ENCODE measurements at regions not wholly inside any gene's neighbourhood (a gene's known extent, or its start where the extent isn't known, plus 50 kb on each side); places are given as distances from the start of the nearest gene placed in this dataset.
"Not testable (repeated sequence)": the region's sequence is repeated elsewhere in the genome, so short reads cannot be mapped to it uniquely, and the experiment has no call there.

DNA sequence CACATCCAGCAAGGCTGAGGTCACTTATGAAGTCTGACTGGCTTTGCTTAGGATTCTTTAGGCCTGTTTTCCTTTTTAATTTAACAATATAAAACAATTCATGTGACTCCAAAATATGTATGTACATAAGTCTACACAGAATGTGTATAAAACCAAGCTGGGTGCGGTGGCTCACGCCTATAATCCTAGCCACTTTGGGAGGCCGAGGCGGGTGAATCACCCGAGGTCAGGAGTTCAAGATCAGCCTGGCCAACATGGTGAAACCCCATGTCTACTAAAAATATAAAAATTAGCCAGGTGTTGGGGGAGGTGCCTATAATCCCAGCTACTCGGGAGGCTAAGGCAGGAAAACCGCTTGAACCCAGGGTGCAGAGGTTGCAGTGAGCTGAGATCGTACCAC lies 83.1 kb downstream of the SHANK2 start:
- Histone ChIP-seq H3K9me3 (no peaks in the 10 kb centered on the region), H3K27me3 (no peaks in the 10 kb centered on the region), H3K4me1 (no peaks in the 10 kb centered on the region), H3K27ac (no peak overlapping the region), H3K9ac (ENCODE audit: low read depth in 2 of 2, low read length in 2 of 2) (no peak overlapping the region), H3K4me3 (no peak overlapping the region), H3K36me3 (no peaks in the 10 kb centered on the region)
- no peak for TF ChIP-seq CTCF (IDR thresholded peaks at IDR 0.05)
- intact Hi-C loops (cut with DNase I), result no loop called here
- no peak for DNase-seq

DNA sequence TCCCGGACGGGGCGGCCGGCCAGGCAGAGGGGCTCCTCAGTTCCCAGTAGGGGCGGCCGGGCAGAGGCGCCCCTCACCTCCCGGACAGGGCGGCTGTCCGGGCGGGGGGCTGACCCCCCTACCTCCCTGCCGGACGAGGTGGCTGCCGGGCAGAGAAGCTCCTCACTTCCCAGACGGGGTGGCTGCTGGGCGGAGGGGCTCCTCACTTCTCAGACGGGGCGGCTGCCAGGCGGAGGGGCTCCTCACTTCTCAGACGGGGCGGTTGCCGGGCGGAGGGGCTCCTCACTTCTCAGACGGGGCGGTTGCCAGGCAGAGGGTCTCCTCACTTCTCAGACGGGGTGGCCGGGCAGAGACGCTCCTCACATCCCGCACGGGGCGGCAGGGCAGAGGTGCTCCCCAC lies 84.6 kb downstream of the SHANK2 start:
- H3K9ac ChIP-seq (ENCODE audit: low read depth in 2 of 2, low read length in 2 of 2); intact Hi-C loops (cut with DNase I); H3K4me3 ChIP-seq; H3K4me1 ChIP-seq; H3K27ac ChIP-seq; H3K27me3 ChIP-seq; H3K9me3 ChIP-seq; DNase-seq; H3K36me3 ChIP-seq: not testable (repeated sequence)

GRCh38 chr11:71165771-71166170 lies 86.6 kb downstream of the SHANK2 start:
- intact Hi-C loops (cut with DNase I), result no loop called here
- H3K9me3 ChIP-seq, result no peaks in the 10 kb centered on the region

DNA sequence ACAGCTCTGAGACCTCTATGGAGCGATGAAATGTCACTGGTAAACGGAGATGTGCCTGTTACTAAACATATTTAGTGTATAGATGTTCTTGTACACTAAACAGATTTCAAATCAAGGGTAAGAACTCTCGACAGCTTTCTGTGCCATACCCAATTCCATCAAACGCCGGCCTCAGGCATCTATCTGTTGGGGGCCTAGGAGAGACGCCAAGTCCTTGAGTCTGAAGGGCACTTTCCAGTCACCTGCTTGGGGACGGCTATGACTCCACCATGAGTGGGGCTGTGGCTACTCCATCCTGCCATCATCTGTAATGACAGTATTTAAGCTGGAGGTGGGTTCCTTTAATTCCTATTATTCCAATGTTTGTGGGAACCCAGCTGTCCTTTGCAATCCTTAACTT lies 87.8 kb downstream of the SHANK2 start:
- DNase-seq, result no peak
- Histone ChIP-seq H3K9me3 (no peaks in the 10 kb centered on the region), H3K4me1 (no peaks in the 10 kb centered on the region), H3K9ac (ENCODE audit: low read depth in 2 of 2, low read length in 2 of 2) (no peak overlapping the region), H3K27ac (no peak overlapping the region), H3K27me3 (no peaks in the 10 kb centered on the region), H3K36me3 (no peaks in the 10 kb centered on the region), H3K4me3 (no peak overlapping the region)
- intact Hi-C loops (cut with DNase I), result no loop called here
- no peak for TF ChIP-seq CTCF (IDR thresholded peaks at IDR 0.05)

More at GRCh38 chr11:71165771-71166170, 86.6 kb downstream of the SHANK2 start:
- TF ChIP-seq CTCF (IDR thresholded peaks at IDR 0.05), result no peak
- H3K27me3 ChIP-seq, result no peaks in the 10 kb centered on the region
- DNase-seq, result no peak
- no peak overlapping the region for H3K27ac ChIP-seq
- H3K4me3 ChIP-seq, result no peak overlapping the region
- no peaks in the 10 kb centered on the region for H3K36me3 ChIP-seq
- no peaks in the 10 kb centered on the region for H3K4me1 ChIP-seq
- H3K9ac ChIP-seq (ENCODE audit: low read depth in 2 of 2, low read length in 2 of 2), result no peak overlapping the region

GRCh38 chr11:71164186-71164585 lies 88.2 kb downstream of the SHANK2 start:
- Histone ChIP-seq H3K27me3 (no peaks in the 10 kb centered on the region), H3K27ac (no peak overlapping the region), H3K9me3 (no peaks in the 10 kb centered on the region), H3K4me1 (no peaks in the 10 kb centered on the region), H3K9ac (ENCODE audit: low read depth in 2 of 2, low read length in 2 of 2) (no peak overlapping the region), H3K36me3 (no peaks in the 10 kb centered on the region), H3K4me3 (no peak overlapping the region)
- intact Hi-C loops (cut with DNase I), result no loop called here
- TF ChIP-seq CTCF (IDR thresholded peaks at IDR 0.05), result no peak
- DNase-seq, result no peak

- intact Hi-C loops (cut with DNase I), result no loop called here
- H3K4me3 ChIP-seq, result no peak overlapping the region
- H3K4me1 ChIP-seq, result no peaks in the 10 kb centered on the region
- no peak overlapping the region for H3K27ac ChIP-seq
- TF ChIP-seq CTCF (IDR thresholded peaks at IDR 0.05), result no peak
- no peak overlapping the region for H3K9ac ChIP-seq (ENCODE audit: low read depth in 2 of 2, low read length in 2 of 2)
- no peak for DNase-seq
- H3K36me3 ChIP-seq, result no peaks in the 10 kb centered on the region
- H3K9me3 ChIP-seq, result no peaks in the 10 kb centered on the region
- H3K27me3 ChIP-seq, result no peaks in the 10 kb centered on the region
Observed at GRCh38 chr11:71163371-71163770, 89.0 kb downstream of the SHANK2 start.

Measured in colonic mucosa (tissue), 4 donors.